Ectodermal cell (in vitro differentiated cells): ENCODE measurements at regions not wholly inside any gene's neighbourhood (a gene's known extent, or its start where the extent isn't known, plus 50 kb on each side); places are given as distances from the start of the nearest gene placed in this dataset.
A peak's percentile ranks its signal among the peaks of the same experiment; 100 is the strongest.

ENCODE experiments used
- H3K27ac ChIP-seq: 2 replicates; pipeline ENCODE4 v1.7.0; 2013; ENCODE audit warnings: mild to moderate bottlenecking, low read depth, low read length; ENCODE audit not compliant: insufficient read depth, poor library complexity, severe bottlenecking
- H3K27me3 ChIP-seq: 2 replicates; pipeline ENCODE4 v1.7.0; 2013; ENCODE audit warnings: mild to moderate bottlenecking, low read length; ENCODE audit not compliant: insufficient read depth, control insufficient read depth, poor library complexity, severe bottlenecking
- H3K36me3 ChIP-seq: one replicate; pipeline ENCODE4 v1.7.0; 2013; ENCODE audit warnings: low read length; ENCODE audit not compliant: control insufficient read depth, insufficient read depth
- H3K4me1 ChIP-seq: one replicate; pipeline ENCODE4 v1.7.0; 2013; ENCODE audit warnings: low read length; ENCODE audit not compliant: control insufficient read depth, insufficient read depth
- H3K4me3 ChIP-seq: 2 replicates; pipeline ENCODE4 v1.7.0; 2013; ENCODE audit warnings: low read depth, low read length, control low read depth; ENCODE audit not compliant: insufficient read depth
- H3K9me3 ChIP-seq: 2 replicates; pipeline ENCODE4 v1.7.0; 2013; ENCODE audit warnings: mild to moderate bottlenecking, low read length, moderate library complexity; ENCODE audit not compliant: control insufficient read depth
- WGBS, 2 experiments: methylation state at CpG; one replicate each; pipeline ENCODE4 v1.1.7; 2013; ENCODE audit warnings: missing lambda C conversion rate in 2 of 2; 5-methylcytosine and 5-hydroxymethylcytosine counted together

DNA sequence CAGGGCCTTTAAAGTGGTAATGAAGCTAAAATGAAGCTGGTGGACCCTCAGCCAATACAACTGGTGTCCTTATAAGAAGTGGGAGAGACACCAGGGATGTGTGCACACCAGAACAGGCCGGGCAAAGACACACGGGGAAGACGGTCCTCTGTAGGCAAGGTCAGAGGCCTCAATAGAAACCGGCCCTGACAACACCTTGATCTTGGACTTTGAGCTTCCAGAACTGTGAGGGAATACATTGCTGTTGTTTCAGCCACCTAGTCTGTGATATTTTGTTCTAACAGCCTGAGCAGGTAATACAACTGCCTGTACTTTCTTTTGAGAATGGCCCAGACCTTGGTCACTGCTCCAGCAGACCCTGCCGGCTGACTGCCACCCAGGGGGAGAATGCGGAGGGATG lies 65.6 kb upstream of the FZD7 start:
- Histone ChIP-seq H3K9me3 (no peaks in the 10 kb centered on the region), H3K4me3 (no peak overlapping the region), H3K27me3 (no peaks in the 10 kb centered on the region), H3K4me1 (peaks cover 55% of the 10 kb centered on the region), H3K36me3 (no peaks in the 10 kb centered on the region), H3K27ac (no peak overlapping the region)
- 91% methylated on average over 6 of the region's 6 CpGs for WGBS, 2 experiments

- Histone ChIP-seq H3K4me1 (peaks cover 58% of the 10 kb centered on the region), H3K4me3 (no peak overlapping the region), H3K27me3 (no peaks in the 10 kb centered on the region), H3K27ac (no peak overlapping the region), H3K9me3 (no peaks in the 10 kb centered on the region), H3K36me3 (no peaks in the 10 kb centered on the region)
- WGBS, 2 experiments = 87 to 91% methylated on average over 10 of the region's 10 CpGs
Measured at GRCh38 chr2:201968476-201968875, 65.2 kb upstream of the FZD7 start.

GRCh38 chr2:201969241-201969937 lies 64.3 kb upstream of the FZD7 start:
- Histone ChIP-seq H3K4me1 (peaks cover 57% of the 10 kb centered on the region), H3K4me3 (no peak overlapping the region), H3K36me3 (no peaks in the 10 kb centered on the region), H3K9me3 (no peaks in the 10 kb centered on the region), H3K27me3 (no peaks in the 10 kb centered on the region), H3K27ac (no peak overlapping the region)
- 90 to 91% methylated on average over 14 of the region's 14 CpGs for whole genome bisulfite sequencing, 2 experiments

DNA sequence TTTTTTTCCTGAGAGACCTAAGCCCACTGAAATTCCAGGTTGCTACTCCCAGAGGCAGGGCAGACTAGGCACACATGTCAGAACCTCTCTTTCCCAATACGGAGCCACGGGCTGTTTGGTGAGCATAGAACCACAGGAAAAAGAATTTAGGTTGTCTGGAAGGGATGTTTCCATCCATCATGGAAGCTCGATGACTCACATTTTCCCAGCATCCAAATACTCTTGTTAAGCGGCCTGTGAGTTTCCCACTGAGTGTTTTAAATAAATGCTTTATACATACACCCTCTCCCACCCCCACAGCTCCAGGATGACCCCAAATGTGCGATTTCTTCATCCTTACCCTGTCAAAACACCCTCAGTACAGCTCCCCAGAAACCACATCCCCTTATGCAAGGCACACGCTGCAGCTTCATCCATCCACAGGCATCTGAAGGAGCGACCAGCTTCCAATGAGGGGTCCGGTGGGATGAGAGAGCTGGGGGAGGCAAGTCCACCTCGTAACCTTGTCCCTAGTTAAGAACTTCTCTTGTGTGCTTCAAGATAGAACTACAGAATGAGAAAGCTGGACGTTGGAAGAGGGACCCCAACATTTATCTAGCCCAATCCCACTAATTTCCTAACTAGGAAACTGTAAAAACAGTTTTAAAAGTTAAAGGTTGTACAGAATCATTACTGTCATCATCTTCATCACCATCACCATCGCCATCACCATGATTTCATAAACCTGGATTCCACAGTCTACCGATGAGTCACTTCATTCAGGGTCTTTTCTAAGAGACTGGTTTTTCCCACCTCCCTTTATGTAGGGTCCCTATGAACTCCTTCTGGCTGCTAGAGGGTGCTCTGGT lies 63.5 kb upstream of the FZD7 start:
- WGBS, 2 experiments = 84 to 87% methylated on average over 12 of the region's 12 CpGs
- Histone ChIP-seq H3K4me1 (peaks cover 59% of the 10 kb centered on the region), H3K4me3 (no peak overlapping the region), H3K9me3 (no peaks in the 10 kb centered on the region), H3K27ac (no peak overlapping the region), H3K36me3 (no peaks in the 10 kb centered on the region), H3K27me3 (no peaks in the 10 kb centered on the region)

DNA sequence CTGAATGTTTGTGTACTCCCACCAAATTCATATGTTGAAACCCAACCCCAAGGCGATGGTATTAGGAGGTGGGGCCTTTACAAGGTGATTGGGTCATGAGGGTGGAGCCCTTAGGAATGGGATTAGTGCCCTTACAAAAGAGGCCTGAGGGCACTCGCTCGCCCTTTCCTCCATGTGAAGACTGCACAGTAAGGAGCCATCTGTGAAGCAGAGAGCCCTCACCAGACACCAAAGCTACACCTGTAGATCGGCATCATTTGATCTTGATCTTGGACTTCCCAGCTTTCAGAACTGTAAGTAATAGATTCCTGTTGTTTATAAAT lies 62.9 kb upstream of the FZD7 start:
- Histone ChIP-seq H3K9me3 (no peaks in the 10 kb centered on the region), H3K27me3 (no peaks in the 10 kb centered on the region), H3K4me1 (peaks cover 64% of the 10 kb centered on the region), H3K36me3 (no peaks in the 10 kb centered on the region), H3K27ac (no peak overlapping the region), H3K4me3 (no peak overlapping the region)
- WGBS, 2 experiments = 95 to 96% methylated on average over 4 of the region's 4 CpGs

GRCh38 chr2:201971531-201972228 lies 62.0 kb upstream of the FZD7 start:
- no peaks in the 10 kb centered on the region for H3K36me3 ChIP-seq
- peaks cover 62% of the 10 kb centered on the region for H3K4me1 ChIP-seq
- no peak overlapping the region for H3K27ac ChIP-seq
- H3K27me3 ChIP-seq = no peaks in the 10 kb centered on the region
- H3K4me3 ChIP-seq = no peak overlapping the region
- H3K9me3 ChIP-seq = no peaks in the 10 kb centered on the region
- 50 to 57% methylated on average over 5 of the region's 5 CpGs for WGBS, 2 experiments

GRCh38 chr2:201972621-201973255 lies 60.9 kb upstream of the FZD7 start:
- Histone ChIP-seq H3K27ac (peak overlapping the region; percentile 19), H3K27me3 (no peaks in the 10 kb centered on the region), H3K36me3 (no peaks in the 10 kb centered on the region), H3K9me3 (no peaks in the 10 kb centered on the region), H3K4me3 (no peak overlapping the region), H3K4me1 (peaks cover 60% of the 10 kb centered on the region)
- WGBS, 2 experiments = 3 to 5% methylated on average over 9 to 10 of the region's 10 CpGs

DNA sequence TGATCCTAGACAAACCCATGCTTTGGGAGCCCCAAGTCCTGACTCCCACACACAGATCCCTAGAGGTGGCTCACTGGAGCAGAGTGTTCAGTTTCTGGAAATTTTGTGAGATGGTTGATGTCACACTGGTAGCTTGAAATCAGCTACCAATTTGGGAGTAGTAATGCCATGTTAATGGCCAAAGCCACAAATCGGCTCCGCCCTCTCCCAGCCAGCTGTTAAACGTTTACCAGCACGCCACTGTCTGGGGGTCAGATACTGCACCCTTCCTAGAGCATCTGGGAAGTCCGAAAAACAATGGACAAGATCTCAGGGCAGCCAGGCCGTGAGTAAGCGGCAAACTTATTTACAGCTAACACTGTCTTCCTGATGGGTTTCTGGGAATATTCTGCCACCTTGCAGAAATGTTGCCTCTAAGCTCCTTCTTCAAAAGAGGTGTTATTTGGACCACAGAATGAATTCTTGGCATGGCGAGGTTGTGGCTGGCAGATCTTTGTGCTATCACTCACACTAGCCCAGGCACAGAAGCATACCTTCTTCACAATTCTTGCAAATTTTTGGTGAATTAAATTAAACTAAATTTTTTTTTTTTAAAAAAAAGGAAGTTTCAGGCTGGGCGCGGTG lies 60.2 kb upstream of the FZD7 start:
- Histone ChIP-seq H3K27me3 (no peaks in the 10 kb centered on the region), H3K36me3 (no peaks in the 10 kb centered on the region), H3K9me3 (no peaks in the 10 kb centered on the region), H3K4me3 (no peak overlapping the region), H3K4me1 (peaks cover 58% of the 10 kb centered on the region), H3K27ac (no peak overlapping the region)
- WGBS, 2 experiments = 65 to 74% methylated on average over 10 of the region's 10 CpGs

DNA sequence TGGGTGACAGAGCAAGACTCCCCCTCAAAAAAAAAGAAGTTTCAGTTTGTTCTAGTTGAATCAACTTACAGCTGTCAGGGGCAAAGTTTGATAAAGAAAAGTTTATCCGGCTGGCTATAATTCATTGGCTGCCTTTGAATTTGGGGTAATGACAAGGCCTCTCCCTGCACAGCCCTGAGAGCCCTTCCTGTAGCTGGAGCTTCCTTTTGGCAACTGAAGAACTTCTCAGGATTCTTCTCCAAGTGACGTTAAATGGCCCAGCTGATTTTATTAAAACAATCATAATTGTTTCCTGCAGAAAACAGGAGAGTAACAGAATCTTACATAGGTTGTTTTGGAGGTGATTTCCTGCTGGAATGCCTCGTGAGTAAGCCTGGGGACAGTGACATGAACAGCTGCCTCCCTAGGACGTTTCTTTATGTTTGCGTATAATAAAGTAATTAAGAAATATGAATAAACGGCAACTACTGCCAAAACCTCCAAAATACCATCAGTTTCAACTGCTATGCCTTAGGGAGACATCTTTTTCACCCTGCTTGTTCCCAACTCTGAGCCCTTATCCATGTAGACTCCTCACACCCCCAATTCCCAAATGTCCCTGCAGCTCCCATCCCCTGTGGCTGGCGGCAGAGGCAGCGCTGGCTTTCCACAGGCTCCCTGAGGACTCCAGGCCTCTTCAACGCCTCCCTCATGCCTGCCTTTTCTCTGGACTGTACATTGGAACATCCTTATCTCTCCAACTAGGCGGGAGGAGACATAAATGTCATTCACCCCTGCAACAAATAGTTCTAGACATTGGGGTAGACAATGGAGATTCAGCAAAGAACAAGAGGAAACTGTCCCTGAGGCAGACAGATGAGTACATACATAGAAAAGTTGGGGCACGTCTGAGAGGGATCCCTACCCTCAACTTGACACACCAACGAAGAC lies 59.2 kb upstream of the FZD7 start:
- H3K36me3 ChIP-seq = no peaks in the 10 kb centered on the region
- 86 to 93% methylated on average over 9 to 12 of the region's 12 CpGs for WGBS, 2 experiments
- H3K4me3 ChIP-seq = no peak overlapping the region
- H3K27me3 ChIP-seq = no peaks in the 10 kb centered on the region
- H3K9me3 ChIP-seq = no peaks in the 10 kb centered on the region
- H3K4me1 ChIP-seq = peaks cover 50% of the 10 kb centered on the region
- no peak overlapping the region for H3K27ac ChIP-seq
